A673 (cell line): ENCODE measurements at regions not wholly inside any gene's neighbourhood (a gene's known extent, or its start where the extent isn't known, plus 50 kb on each side); places are given as distances from the start of the nearest gene placed in this dataset.

Experiments used
- BruUV-seq: library from RNA; stranded (reverse); fragments of 400-500 nt; replicated peaks from 2 replicates; lab custom pipeline; 2021; lab: Mats Ljungman, UMichigan
- CTCF ChIA-PET: fragments of 300-600 bp; sonication (Branson Sonifier 250); formaldehyde crosslinking; loops from one replicate; lab custom pipeline; 2022; ENCODE audit warnings: antibody characterized with exemption; lab: Charles Lee
- POLR2A ChIA-PET: fragments of 300-600 bp; sonication (Branson Sonifier 250); formaldehyde crosslinking; loops from one replicate; lab custom pipeline; 2022; ENCODE audit warnings: antibody characterized with exemption; ENCODE audit not compliant: low non-redundant PET; lab: Charles Lee
- DNase-seq: peaks from one replicate; pipeline ENCODE4 v3.0.0-alpha.2; 2015; ENCODE audit warnings: low spot score
- H3K27ac ChIP-seq: fragments of 200-600 bp; sonication (generic); 2 replicates; pipeline ENCODE4 v1.5.1; 2016; ENCODE audit warnings: mixed run types, low read depth, mild to moderate bottlenecking, mixed read lengths, antibody characterized with exemption, low read length; ENCODE audit not compliant: poor library complexity, severe bottlenecking
- H3K27me3 ChIP-seq: fragments of 200-600 bp; sonication (generic); replicated peaks from 2 replicates; pipeline ENCODE4 v1.6.1; 2017; ENCODE audit warnings: mixed run types, low read depth, mild to moderate bottlenecking, mixed read lengths, antibody characterized with exemption, low read length; ENCODE audit not compliant: insufficient read depth, poor library complexity
- H3K36me3 ChIP-seq: fragments of 200-600 bp; sonication (generic); 2 replicates; pipeline ENCODE4 v1.6.1; 2016; ENCODE audit warnings: mixed run types, mild to moderate bottlenecking, mixed read lengths, antibody characterized with exemption, low read length; ENCODE audit not compliant: insufficient read depth, poor library complexity, severe bottlenecking
- H3K4me1 ChIP-seq: fragments of 200-600 bp; sonication (generic); 2 replicates; pipeline ENCODE4 v1.6.1; 2017; ENCODE audit warnings: mixed run types, mild to moderate bottlenecking, mixed read lengths, antibody characterized with exemption, low read length; ENCODE audit not compliant: insufficient read depth, poor library complexity, severe bottlenecking
- H3K4me3 ChIP-seq: fragments of 200-600 bp; sonication (generic); 2 replicates; pipeline ENCODE4 v1.5.1; 2016; ENCODE audit warnings: low read depth, mixed run types, mild to moderate bottlenecking, mixed read lengths, low read length; ENCODE audit not compliant: poor library complexity, severe bottlenecking
- H3K9me3 ChIP-seq: fragments of 200-600 bp; sonication (generic); 2 replicates; pipeline ENCODE4 v1.6.1; 2016; ENCODE audit warnings: mixed run types, low read depth, mild to moderate bottlenecking, mixed read lengths, antibody characterized with exemption, low read length; ENCODE audit not compliant: poor library complexity, severe bottlenecking
- EZH2 ChIP-seq: fragments of 200-600 bp; sonication (generic); IDR thresholded peaks from 2 replicates; pipeline ENCODE4 v1.6.1; 2017; ENCODE audit warnings: borderline replicate concordance, low read depth, mild to moderate bottlenecking, mixed read lengths, antibody characterized with exemption, low read length; ENCODE audit not compliant: poor library complexity, severe bottlenecking
- intact Hi-C: fragments of 100-400 bp; cut with micrococcal nuclease; formaldehyde crosslinking; loops from one replicate; pipeline ENCODE4 v1.10.0; 2022; ENCODE audit not compliant: unreplicated experiment
- TF ChIP-seq, protein P1 (sequence below): fragments of 300-800, 200-600 bp; sonication (generic); conservative IDR thresholded peaks from 2 replicates; pipeline ENCODE4 v1.5.1; 2017; ENCODE audit warnings: low read depth, mild to moderate bottlenecking, antibody characterized with exemption, low read length, moderate library complexity, mixed read lengths

DNA sequence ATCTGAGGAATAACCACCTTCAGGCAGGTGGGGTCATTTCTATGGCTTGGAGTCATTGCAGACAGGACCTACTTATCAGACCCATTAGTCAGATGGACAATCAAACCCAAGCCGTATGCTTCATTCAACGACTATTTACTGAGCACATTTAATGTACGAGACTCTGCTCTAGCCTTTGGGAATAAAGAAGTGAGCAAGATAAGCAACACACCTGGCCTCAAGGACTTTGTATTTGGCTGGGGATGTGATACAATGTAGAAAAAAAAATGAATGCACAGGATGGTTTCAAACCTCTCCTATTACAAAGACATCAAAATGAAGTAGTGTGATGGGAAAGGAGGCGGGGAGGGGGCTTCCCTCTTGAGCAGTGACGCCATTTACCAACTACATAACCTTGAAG lies 311.7 kb downstream of the PMP22 start:
- no peak for DNase-seq
- H3K9me3 ChIP-seq, result peaks cover 12% of the 10 kb centered on the region
- no peak overlapping the region for H3K4me3 ChIP-seq
- no TSS peak for BruUV-seq
- H3K4me1 ChIP-seq, result no peaks in the 10 kb centered on the region
- intact Hi-C loops, result no loop called here
- H3K36me3 ChIP-seq, result no peaks in the 10 kb centered on the region
- POLR2A ChIA-PET, result no interaction called here
- H3K27ac ChIP-seq, result no peak overlapping the region
- CTCF ChIA-PET, result no interaction called here
- TF ChIP-seq, protein P1, sequence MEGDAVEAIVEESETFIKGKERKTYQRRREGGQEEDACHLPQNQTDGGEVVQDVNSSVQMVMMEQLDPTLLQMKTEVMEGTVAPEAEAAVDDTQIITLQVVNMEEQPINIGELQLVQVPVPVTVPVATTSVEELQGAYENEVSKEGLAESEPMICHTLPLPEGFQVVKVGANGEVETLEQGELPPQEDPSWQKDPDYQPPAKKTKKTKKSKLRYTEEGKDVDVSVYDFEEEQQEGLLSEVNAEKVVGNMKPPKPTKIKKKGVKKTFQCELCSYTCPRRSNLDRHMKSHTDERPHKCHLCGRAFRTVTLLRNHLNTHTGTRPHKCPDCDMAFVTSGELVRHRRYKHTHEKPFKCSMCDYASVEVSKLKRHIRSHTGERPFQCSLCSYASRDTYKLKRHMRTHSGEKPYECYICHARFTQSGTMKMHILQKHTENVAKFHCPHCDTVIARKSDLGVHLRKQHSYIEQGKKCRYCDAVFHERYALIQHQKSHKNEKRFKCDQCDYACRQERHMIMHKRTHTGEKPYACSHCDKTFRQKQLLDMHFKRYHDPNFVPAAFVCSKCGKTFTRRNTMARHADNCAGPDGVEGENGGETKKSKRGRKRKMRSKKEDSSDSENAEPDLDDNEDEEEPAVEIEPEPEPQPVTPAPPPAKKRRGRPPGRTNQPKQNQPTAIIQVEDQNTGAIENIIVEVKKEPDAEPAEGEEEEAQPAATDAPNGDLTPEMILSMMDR, result no peak
- no peak for TF ChIP-seq EZH2
- H3K27me3 ChIP-seq, result no peaks in the 10 kb centered on the region

GRCh38 chr17:14950686-14951085 lies 314.4 kb downstream of the PMP22 start:
- Histone ChIP-seq H3K27me3 (no peaks in the 10 kb centered on the region), H3K27ac (no peak overlapping the region), H3K4me3 (no peak overlapping the region), H3K36me3 (no peaks in the 10 kb centered on the region), H3K4me1 (no peaks in the 10 kb centered on the region), H3K9me3 (peaks cover 5% of the 10 kb centered on the region)
- no peak for DNase-seq
- CTCF ChIA-PET, result no interaction called here
- POLR2A ChIA-PET, result no interaction called here
- intact Hi-C loops, result no loop called here
- BruUV-seq, result no TSS peak
- TF ChIP-seq, protein P1, result no peak
- TF ChIP-seq EZH2, result no peak

DNA sequence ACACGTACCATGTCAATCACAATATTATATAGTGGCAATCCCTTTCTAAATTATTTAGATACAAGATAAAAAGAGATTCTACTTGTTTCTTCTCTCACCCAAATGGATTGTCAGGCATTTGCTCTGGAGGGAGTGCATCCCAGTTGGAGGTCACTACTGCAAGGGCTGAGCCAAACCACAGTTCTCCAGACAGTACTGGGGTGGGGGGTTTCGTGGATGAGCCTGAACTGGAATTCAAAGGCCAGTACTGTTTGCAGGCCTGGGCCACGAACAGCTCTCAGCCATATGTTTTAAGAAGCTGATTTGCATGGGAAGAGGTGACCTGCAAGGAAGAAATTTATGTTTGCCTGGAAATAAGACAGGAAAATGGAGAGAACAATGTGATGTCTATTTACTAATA lies 314.9 kb downstream of the PMP22 start:
- no peak overlapping the region for H3K27ac ChIP-seq
- BruUV-seq, result no TSS peak
- DNase-seq, result no peak
- ChIA-PET CTCF (no interaction called here), POLR2A (no interaction called here)
- no peak overlapping the region for H3K4me3 ChIP-seq
- no peak for TF ChIP-seq EZH2
- TF ChIP-seq, protein P1, result no peak
- H3K36me3 ChIP-seq, result no peaks in the 10 kb centered on the region
- H3K9me3 ChIP-seq, result peaks cover 5% of the 10 kb centered on the region
- H3K4me1 ChIP-seq, result no peaks in the 10 kb centered on the region
- H3K27me3 ChIP-seq, result no peaks in the 10 kb centered on the region
- intact Hi-C loops, result no loop called here
